ENCODE measurements at regions not wholly inside any gene's neighbourhood (a gene's known extent, or its start where the extent isn't known, plus 50 kb on each side); places are given as distances from the start of the nearest gene placed in this dataset.
"Not testable (repeated sequence)": the region's sequence is repeated elsewhere in the genome, so short reads cannot be mapped to it uniquely, and the experiment has no call there.

DNA sequence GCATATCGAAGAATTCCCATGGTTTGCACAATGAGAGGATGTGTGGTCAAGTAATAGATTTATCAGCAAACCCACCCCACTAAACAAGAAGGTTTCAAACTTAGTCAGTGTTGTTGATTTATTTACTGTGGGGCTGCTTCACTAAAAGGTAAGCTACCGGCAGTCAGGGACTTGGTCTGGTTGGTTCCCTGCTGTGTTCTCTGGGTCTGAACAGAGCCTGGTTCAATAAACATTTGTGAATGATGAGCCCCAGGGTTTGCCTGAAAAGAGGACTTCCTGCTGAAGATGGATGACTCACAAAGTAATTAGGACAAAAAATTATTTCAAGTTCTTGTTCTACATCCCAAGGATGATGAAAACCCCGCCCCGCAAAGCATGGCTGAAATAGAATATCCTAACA is 108.3 kb downstream of the SPP2 start:
- DNase-seq (ENCODE audit: low read depth) = no peak
- H3K4me3 ChIP-seq (ENCODE audit: low read depth, low read length) = no peak overlapping the region
- TF ChIP-seq, protein P1, sequence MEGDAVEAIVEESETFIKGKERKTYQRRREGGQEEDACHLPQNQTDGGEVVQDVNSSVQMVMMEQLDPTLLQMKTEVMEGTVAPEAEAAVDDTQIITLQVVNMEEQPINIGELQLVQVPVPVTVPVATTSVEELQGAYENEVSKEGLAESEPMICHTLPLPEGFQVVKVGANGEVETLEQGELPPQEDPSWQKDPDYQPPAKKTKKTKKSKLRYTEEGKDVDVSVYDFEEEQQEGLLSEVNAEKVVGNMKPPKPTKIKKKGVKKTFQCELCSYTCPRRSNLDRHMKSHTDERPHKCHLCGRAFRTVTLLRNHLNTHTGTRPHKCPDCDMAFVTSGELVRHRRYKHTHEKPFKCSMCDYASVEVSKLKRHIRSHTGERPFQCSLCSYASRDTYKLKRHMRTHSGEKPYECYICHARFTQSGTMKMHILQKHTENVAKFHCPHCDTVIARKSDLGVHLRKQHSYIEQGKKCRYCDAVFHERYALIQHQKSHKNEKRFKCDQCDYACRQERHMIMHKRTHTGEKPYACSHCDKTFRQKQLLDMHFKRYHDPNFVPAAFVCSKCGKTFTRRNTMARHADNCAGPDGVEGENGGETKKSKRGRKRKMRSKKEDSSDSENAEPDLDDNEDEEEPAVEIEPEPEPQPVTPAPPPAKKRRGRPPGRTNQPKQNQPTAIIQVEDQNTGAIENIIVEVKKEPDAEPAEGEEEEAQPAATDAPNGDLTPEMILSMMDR (IDR thresholded peaks at IDR 0.05; ENCODE audit: low read depth, low read length, missing control alignments) = no peak

DNA sequence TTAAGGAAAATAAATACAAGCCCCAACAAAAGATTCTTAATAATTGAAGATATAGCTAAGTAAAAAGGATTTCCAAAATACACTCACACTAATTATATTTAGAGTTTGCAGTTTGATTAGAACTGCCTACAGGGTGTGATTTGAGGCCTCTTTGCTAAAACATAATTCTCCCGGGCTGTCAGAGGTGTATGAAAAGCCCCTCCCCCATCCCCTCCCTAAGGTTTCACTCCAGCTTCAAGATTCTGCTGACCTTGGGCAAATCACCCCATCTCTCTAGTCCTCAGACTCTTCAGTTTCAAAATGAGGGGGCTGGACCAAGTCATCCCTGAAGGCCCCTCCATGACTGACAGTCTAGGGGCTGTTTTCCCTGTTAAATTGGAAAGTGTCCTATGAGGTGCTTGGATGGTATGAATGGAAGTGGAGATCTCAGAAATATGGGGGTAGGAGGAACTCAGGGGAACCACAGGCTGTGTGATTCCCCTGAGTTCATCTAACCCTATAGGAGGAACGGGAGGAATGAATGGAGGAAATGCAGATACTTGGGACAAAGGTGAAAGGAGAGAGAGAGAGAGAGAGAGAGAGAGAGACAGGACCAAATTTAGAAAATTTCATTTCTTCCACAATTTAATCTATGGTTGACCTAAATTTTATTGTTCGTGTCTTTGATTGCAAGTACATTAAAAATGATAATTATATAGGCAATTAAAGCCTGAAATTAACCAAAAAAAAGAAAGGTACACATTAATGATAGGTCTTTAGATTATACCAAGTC is 107.5 kb downstream of the SPP2 start:
- no peak for DNase-seq (ENCODE audit: low read depth)
- H3K4me3 ChIP-seq (ENCODE audit: low read depth, low read length) = no peak overlapping the region
- TF ChIP-seq, protein P1 (IDR thresholded peaks at IDR 0.05; ENCODE audit: low read depth, low read length, missing control alignments) = no peak

- no peak for DNase-seq (ENCODE audit: low read depth)
- H3K4me3 ChIP-seq (ENCODE audit: low read depth, low read length) = no peak overlapping the region
- TF ChIP-seq, protein P1 (IDR thresholded peaks at IDR 0.05; ENCODE audit: low read depth, low read length, missing control alignments) = no peak
Measured at GRCh38 chr2:234156326-234156725, 105.8 kb downstream of the SPP2 start.

DNA sequence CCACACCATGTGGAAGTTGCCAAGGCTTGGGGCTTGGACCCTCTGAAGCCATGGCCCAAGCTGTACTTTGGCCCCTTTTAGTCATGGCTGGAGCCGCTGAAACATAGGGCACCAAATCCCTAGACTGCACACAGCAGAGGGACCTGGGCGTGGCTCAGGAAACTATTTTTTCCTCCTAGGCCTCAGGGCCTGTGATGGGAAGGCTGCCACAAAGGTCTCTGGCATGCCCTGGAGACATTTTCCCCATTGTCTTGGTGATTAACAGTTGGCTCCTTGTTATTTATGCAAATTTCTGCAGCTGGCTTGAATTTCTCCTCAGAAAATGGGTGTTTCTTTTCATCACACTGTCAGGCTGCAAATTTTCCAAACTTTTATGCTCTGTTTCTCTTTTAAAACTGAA is 102.3 kb downstream of the SPP2 start:
- DNase-seq (ENCODE audit: low read depth); H3K4me3 ChIP-seq (ENCODE audit: low read depth, low read length): not testable (repeated sequence)

GRCh38 chr2:234147335-234147861 is 96.9 kb downstream of the SPP2 start:
- no peak for DNase-seq (ENCODE audit: low read depth)
- no peak overlapping the region for H3K4me3 ChIP-seq (ENCODE audit: low read depth, low read length)
- TF ChIP-seq, protein P1 (IDR thresholded peaks at IDR 0.05; ENCODE audit: low read depth, low read length, missing control alignments) = no peak

GRCh38 chr2:234146087-234146826 is 95.8 kb downstream of the SPP2 start:
- TF ChIP-seq, protein P1 (IDR thresholded peaks at IDR 0.05; ENCODE audit: low read depth, low read length, missing control alignments) = no peak
- H3K4me3 ChIP-seq (ENCODE audit: low read depth, low read length) = no peak overlapping the region
- no peak for DNase-seq (ENCODE audit: low read depth)

DNA sequence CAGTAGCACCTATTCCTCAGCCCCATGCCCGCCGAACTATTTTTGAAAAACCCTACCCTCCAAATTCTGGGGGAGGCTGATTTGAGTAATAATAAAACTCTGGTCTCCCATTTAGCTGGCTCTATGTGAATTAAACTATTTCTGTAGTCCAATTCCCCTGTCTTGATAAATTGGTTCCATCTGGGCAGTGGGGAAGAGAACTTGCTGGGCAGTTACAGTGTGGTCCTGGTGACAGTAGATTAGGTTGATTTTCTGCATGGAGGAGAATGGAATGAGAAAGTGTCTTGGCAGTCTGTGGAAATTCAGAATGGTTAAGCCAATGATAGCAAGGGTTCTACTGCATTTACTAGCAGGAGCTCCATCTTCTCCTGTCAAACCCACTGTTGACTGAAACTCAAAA is 95.0 kb downstream of the SPP2 start:
- TF ChIP-seq, protein P1 (IDR thresholded peaks at IDR 0.05; ENCODE audit: low read depth, low read length, missing control alignments) = no peak
- H3K4me3 ChIP-seq (ENCODE audit: low read depth, low read length) = no peak overlapping the region
- DNase-seq (ENCODE audit: low read depth) = no peak

Data from GM12864 (cell line).